Midbrain (tissue), 1 donor: ENCODE measurements at regions not wholly inside any gene's neighbourhood (a gene's known extent, or its start where the extent isn't known, plus 50 kb on each side); places are given as distances from the start of the nearest gene placed in this dataset.
"Not testable (repeated sequence)": the region's sequence is repeated elsewhere in the genome, so short reads cannot be mapped to it uniquely, and the experiment has no call there.

ENCODE experiments used
- DNase-seq: peaks from one replicate; lab custom pipeline; 2025; lab: John Stamatoyannopoulos, UW

GRCh38 chr4:55251896-55252295 lies 94.1 kb upstream of the SRD5A3 start:
- DNase-seq, result no peak

GRCh38 chr4:55253948-55254593 lies 92.0 kb upstream of the SRD5A3 start:
- DNase-seq, result no peak

- DNase-seq, result no peak
Measured at GRCh38 chr4:55255179-55255578, 90.9 kb upstream of the SRD5A3 start.

GRCh38 chr4:55256787-55257186 lies 89.3 kb upstream of the SRD5A3 start:
- no peak for DNase-seq

GRCh38 chr4:55258152-55258865 lies 87.7 kb upstream of the SRD5A3 start:
- no peak for DNase-seq

GRCh38 chr4:55259294-55259693 lies 86.7 kb upstream of the SRD5A3 start:
- DNase-seq, result no peak

- no peak for DNase-seq
Measured at GRCh38 chr4:55269470-55269869, 76.6 kb upstream of the SRD5A3 start.

- no peak for DNase-seq
Measured at GRCh38 chr4:55269995-55270394, 76.0 kb upstream of the SRD5A3 start.

- no peak for DNase-seq
Measured at GRCh38 chr4:55270481-55270880, 75.6 kb upstream of the SRD5A3 start.

GRCh38 chr4:55272102-55272501 lies 73.9 kb upstream of the SRD5A3 start:
- DNase-seq, result no peak

GRCh38 chr4:55272589-55272988 lies 73.5 kb upstream of the SRD5A3 start:
- DNase-seq, result no peak

GRCh38 chr4:55277011-55277410 lies 69.0 kb upstream of the SRD5A3 start:
- DNase-seq, result no peak

GRCh38 chr4:55278316-55278715 lies 67.7 kb upstream of the SRD5A3 start:
- no peak for DNase-seq

GRCh38 chr4:55280474-55280873 lies 65.6 kb upstream of the SRD5A3 start:
- not testable (repeated sequence) for DNase-seq

- not testable (repeated sequence) for DNase-seq
Measured at GRCh38 chr4:55281118-55281683, 64.8 kb upstream of the SRD5A3 start.

- DNase-seq, result no peak
Measured at GRCh38 chr4:55284331-55284730, 61.7 kb upstream of the SRD5A3 start.

GRCh38 chr4:55291227-55291640 lies 54.8 kb upstream of the SRD5A3 start:
- DNase-seq, result no peak

GRCh38 chr4:55296096-55296495 lies 49.9 kb upstream of the SRD5A3 start:
- no peak for DNase-seq
